Effector memory CD8-positive, alpha-beta T cell (primary cell): ENCODE measurements at regions not wholly inside any gene's neighbourhood (a gene's known extent, or its start where the extent isn't known, plus 50 kb on each side); places are given as distances from the start of the nearest gene placed in this dataset.
"Not testable (repeated sequence)": the region's sequence is repeated elsewhere in the genome, so short reads cannot be mapped to it uniquely, and the experiment has no call there.

Experiments
- ATAC-seq: fragments of 150-1000 bp; cut with Tn5 transposase; replicated peaks from 2 replicates; pipeline ENCODE4 v1.10.0; 2021; ENCODE audit warnings: mild to moderate bottlenecking, moderate library complexity
- DNase-seq, 3 experiments: peaks; one replicate each; pipeline ENCODE4 v3.0.0; 2021
- H3K27ac Mint-ChIP-seq, 2 donors: one replicate each; pipeline ENCODE4 v1.8.0; 2022; ENCODE audit warnings: mild to moderate bottlenecking in 2 of 2, mixed read lengths in 2 of 2, moderate library complexity in 2 of 2
- H3K27me3 Mint-ChIP-seq, 2 donors: one replicate each; pipeline ENCODE4 v1.8.0; 2022; ENCODE audit warnings: mixed read lengths in 2 of 2
- H3K36me3 Mint-ChIP-seq: one replicate; pipeline ENCODE4 v1.8.0; 2022; ENCODE audit warnings: mild to moderate bottlenecking, moderate library complexity, mixed read lengths; ENCODE audit not compliant: insufficient read depth
- H3K4me1 Mint-ChIP-seq, 2 donors: one replicate each; pipeline ENCODE4 v1.8.0; 2022; ENCODE audit warnings: low read depth in 2 of 2, mixed read lengths in 2 of 2
- H3K4me3 Mint-ChIP-seq, 2 donors: one replicate each; pipeline ENCODE4 v1.8.0; 2022; ENCODE audit warnings: mild to moderate bottlenecking in 2 of 2, mixed read lengths in 2 of 2, moderate library complexity in 2 of 2
- H3K9me3 Mint-ChIP-seq, 2 donors: one replicate each; pipeline ENCODE4 v1.8.0; 2022; ENCODE audit warnings: mixed read lengths in 2 of 2

DNA sequence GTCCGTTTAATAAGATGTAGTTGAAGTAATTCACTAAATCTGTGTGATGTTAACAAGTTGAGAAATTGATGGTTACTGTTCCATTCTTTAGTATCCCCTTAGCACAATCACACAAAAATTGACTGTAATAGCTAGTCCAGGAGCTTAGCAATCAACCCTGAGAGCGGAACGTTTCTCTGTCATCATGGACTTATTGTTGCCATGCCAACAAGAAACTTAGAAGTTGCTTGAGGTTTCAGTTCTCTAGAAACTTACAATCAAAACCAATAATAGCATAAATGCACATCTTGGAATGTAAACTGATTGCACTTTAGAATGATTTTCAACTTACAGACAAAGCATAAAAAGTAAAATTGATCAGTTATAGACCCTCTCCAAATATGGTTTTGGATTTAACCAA is 125.4 kb upstream of the ANKH start:
- H3K36me3 Mint-ChIP-seq = no peaks in the 10 kb centered on the region
- DNase-seq = no peak
- H3K27me3 Mint-ChIP-seq = peaks cover 24 to 36% of the 10 kb centered on the region in 2 donors
- peaks cover 12 to 14% of the 10 kb centered on the region in 2 donors for H3K4me1 Mint-ChIP-seq
- no peak overlapping the region for H3K4me3 Mint-ChIP-seq
- no peaks in the 10 kb centered on the region for H3K9me3 Mint-ChIP-seq
- ATAC-seq = no peak
- no peak overlapping the region for H3K27ac Mint-ChIP-seq

- Mint-ChIP-seq H3K4me1 (peaks cover 12 to 14% of the 10 kb centered on the region in 2 donors), H3K4me3 (no peak overlapping the region), H3K27ac (no peak overlapping the region), H3K36me3 (no peaks in the 10 kb centered on the region), H3K9me3 (no peaks in the 10 kb centered on the region), H3K27me3 (peaks cover 17 to 27% of the 10 kb centered on the region in 2 donors)
- ATAC-seq (no peak), DNase-seq (no peak)
These were observed 123.7 kb upstream of the ANKH start for GRCh38 chr5:14995229-14995628.

- peak overlapping the region; percentile 94 to 99 for H3K27ac Mint-ChIP-seq
- ATAC-seq, H3K9me3 Mint-ChIP-seq, H3K36me3 Mint-ChIP-seq: not testable (repeated sequence)
- peaks cover 12 to 14% of the 10 kb centered on the region in 2 donors for H3K4me1 Mint-ChIP-seq
- peak in 1 of 3 experiments; percentile 29 for DNase-seq
- H3K4me3 Mint-ChIP-seq = peak overlapping the region; percentile 94 to 95
- peaks cover 4 to 13% of the 10 kb centered on the region in 2 donors for H3K27me3 Mint-ChIP-seq
These were observed 122.0 kb upstream of the ANKH start for GRCh38 chr5:14993459-14994133.

DNA sequence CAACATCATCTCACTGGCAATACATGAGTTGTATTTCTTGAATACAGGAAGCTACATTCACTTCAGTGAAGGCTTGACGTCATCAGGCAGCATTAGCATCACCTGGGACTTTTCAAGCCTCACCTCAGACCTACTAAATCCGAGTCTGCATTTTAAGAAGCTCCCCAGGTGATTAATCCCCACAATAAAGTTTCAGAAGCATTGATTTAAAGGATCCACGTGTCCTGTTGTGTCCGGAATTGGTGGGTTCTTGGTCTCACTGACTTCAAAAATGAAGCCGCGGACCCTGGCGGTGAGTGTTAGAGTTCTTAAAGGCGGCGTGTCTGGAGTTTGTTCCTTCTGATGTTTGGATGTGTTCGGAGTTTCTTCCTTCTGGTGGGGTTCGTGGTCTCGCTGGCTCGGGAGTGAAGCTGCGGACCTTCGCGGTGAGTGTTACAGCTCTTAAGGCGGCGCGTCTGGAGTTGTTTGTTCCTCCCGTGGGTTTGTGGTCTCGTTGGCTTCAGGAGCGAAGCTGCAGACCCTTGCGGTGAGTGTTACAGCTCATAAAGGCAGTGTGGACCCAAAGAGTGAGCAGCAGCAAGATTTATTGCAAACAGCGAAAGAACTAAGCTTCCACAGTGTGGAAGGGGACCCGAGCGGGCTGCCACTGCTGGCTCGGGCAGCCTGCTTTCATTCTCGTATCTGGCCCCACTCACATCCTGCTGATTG is 121.3 kb upstream of the ANKH start:
- not testable (repeated sequence) for H3K36me3 Mint-ChIP-seq, H3K9me3 Mint-ChIP-seq, H3K27me3 Mint-ChIP-seq
- peak overlapping the region; percentile 94 to 99 for H3K27ac Mint-ChIP-seq
- ATAC-seq (peak; percentile 99), DNase-seq (peak; percentile 57 to 60 (median 58))
- H3K4me3 Mint-ChIP-seq = peak overlapping the region; percentile 94 to 95
- peaks cover 12 to 14% of the 10 kb centered on the region in 2 donors for H3K4me1 Mint-ChIP-seq

DNA sequence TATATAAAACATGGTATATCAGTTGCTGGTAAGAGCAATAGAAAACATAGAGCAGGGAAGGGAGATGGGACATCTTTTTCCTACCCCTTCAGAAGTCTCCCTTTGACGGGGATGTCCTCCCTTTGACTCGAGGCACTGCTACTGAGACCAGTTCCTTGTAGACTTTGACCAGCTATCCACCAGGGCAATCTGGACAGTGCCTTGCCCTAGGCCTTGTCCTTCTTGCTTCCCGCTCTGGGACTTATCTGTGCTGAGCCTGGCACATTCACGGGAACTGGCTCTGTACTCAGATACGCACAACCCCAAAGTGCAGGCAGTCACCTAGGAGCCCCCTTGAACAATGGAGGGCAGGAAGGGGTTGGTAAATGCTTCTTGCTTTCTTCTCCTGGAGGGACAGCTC is 116.6 kb upstream of the ANKH start:
- DNase-seq (no peak), ATAC-seq (no peak)
- Mint-ChIP-seq H3K27me3 (peaks cover 0 to 6% of the 10 kb centered on the region in 2 donors), H3K27ac (no peak overlapping the region), H3K4me3 (no peak overlapping the region), H3K9me3 (no peaks in the 10 kb centered on the region), H3K4me1 (peaks cover 18 to 26% of the 10 kb centered on the region in 2 donors), H3K36me3 (peaks cover 3% of the 10 kb centered on the region)

DNA sequence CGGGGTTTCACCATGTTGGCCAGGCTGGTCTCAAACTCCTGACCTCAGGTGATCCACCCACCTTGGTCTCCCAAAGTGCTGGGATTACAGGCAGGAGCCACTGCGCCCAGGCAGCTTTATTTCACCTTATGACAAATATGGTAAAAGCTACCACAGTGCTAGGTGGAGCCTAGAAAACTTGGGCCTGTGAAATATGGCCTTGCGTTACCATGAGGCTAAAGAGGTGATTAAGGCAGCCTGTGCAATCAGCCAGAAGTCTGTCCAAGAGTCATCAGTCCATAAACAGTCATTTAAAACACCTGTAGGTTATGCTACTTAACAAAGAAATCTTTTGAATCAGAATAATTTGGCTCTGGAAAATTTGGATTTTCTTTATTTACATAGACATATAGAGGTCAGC is 114.8 kb upstream of the ANKH start:
- ATAC-seq (no peak), DNase-seq (no peak)
- peaks cover 9 to 17% of the 10 kb centered on the region in 2 donors for H3K4me1 Mint-ChIP-seq
- H3K36me3 Mint-ChIP-seq = peaks cover 3% of the 10 kb centered on the region
- no peak overlapping the region for H3K27ac Mint-ChIP-seq
- H3K4me3 Mint-ChIP-seq = no peak overlapping the region
- H3K27me3 Mint-ChIP-seq = peaks cover 0 to 6% of the 10 kb centered on the region in 2 donors
- no peaks in the 10 kb centered on the region for H3K9me3 Mint-ChIP-seq

DNA sequence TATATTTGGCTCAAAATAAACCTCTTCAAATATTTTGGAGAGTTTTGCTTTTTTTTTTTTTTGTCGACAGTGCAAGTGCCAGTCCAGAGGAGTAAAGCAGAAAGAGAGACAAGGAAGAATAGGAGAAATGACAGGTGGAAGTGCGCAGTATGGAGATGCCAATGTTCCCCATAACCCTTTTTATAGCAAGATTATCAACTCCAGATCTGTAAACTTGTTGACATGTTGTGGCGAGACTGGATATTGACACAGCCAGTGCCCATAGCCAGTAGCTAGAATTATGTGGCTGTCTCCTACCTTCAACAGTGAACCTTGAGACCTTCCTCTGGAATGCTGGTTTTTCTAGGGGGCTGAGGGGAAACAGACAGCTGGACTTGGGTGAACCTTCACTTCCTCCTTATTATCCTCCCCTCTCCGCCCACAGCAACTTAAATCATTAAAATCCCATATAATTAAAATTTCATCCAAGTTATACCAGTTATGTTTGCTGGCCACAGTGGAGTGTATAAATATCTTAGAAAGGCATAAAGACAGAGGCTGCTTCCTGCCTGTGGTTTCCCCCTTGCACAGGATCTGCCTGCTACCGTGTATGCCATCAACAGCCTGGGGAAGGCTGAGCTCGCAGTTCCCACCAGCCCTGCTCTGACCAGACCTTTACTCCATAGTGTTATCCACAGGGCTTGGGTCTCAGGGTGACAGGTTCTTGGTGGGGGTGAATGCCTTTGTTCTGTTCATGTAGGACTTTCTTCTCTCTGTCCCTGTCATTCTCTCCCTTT is 112.3 kb upstream of the ANKH start:
- Mint-ChIP-seq H3K36me3 (no peaks in the 10 kb centered on the region), H3K27ac (peak overlapping the region in 1 of 2 donors; percentile 44), H3K27me3 (peaks cover 0 to 6% of the 10 kb centered on the region in 2 donors), H3K4me1 (peaks cover 9 to 17% of the 10 kb centered on the region in 2 donors), H3K4me3 (no peak overlapping the region), H3K9me3 (no peaks in the 10 kb centered on the region)
- ATAC-seq (peak; percentile 86), DNase-seq (no peak)

- Mint-ChIP-seq H3K36me3 (no peaks in the 10 kb centered on the region), H3K27me3 (peaks cover 0 to 6% of the 10 kb centered on the region in 2 donors), H3K4me3 (no peak overlapping the region), H3K27ac (no peak overlapping the region), H3K4me1 (peaks cover 9 to 17% of the 10 kb centered on the region in 2 donors), H3K9me3 (no peaks in the 10 kb centered on the region)
- no peak for DNase-seq
- ATAC-seq = no peak
These were observed 109.1 kb upstream of the ANKH start for GRCh38 chr5:14980698-14981097.

DNA sequence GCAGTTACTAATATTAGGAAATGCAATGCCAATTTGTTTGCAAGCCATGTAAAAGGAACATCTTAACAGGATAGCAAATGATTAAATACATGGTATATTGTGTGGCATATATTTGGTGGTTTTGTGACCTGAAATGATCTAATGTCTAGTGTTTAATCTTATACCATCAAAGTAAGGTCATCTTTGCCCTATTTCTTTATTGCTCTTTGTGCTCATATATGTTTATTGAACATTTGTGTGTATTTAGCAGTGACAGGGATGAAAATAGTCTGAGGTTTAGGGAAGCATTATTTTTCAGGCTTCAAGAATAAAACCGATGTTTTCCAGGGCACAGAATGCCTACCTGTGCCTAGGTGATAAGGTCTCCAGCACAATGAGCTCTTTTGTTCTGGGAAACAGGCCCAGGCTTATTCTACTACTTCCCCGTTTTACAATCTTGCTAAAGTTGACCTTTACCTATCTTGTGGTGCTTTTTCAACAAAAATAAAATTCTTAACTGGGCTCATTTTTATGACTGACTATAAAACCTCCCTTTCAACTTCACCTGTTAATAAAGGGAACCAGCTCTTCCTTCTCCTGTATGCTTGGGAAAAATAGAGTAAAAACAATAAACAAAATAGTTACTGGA is 105.6 kb upstream of the ANKH start:
- ATAC-seq (no peak), DNase-seq (no peak)
- H3K27ac Mint-ChIP-seq = no peak overlapping the region
- no peaks in the 10 kb centered on the region for H3K36me3 Mint-ChIP-seq
- H3K27me3 Mint-ChIP-seq = peaks cover 0 to 10% of the 10 kb centered on the region in 2 donors
- no peaks in the 10 kb centered on the region for H3K4me1 Mint-ChIP-seq
- H3K4me3 Mint-ChIP-seq = no peak overlapping the region
- H3K9me3 Mint-ChIP-seq = no peaks in the 10 kb centered on the region

GRCh38 chr5:14976486-14976885 is 104.9 kb upstream of the ANKH start:
- Mint-ChIP-seq H3K4me3 (no peak overlapping the region), H3K27ac (no peak overlapping the region), H3K36me3 (no peaks in the 10 kb centered on the region), H3K9me3 (no peaks in the 10 kb centered on the region), H3K27me3 (peaks cover 0 to 10% of the 10 kb centered on the region in 2 donors), H3K4me1 (no peaks in the 10 kb centered on the region)
- ATAC-seq = no peak
- no peak for DNase-seq

DNA sequence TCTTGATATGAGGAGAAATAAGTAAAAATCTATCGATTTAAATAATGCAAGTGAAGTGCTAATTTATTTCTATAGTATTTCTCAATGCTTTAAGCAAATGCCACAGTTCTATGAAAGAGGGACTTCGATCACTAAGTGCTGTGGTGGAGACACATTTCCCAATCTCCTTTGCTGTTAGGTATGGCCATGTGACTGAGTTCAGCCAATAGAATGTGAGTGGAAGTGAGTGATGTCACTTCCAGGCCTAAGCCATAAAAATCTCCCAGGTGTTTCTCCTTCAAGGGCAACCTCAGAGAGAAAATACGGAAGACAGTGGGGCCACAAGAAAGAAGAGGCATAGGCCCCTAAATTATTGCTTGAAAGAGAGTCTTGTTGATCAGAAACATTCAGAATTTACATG is 100.3 kb upstream of the ANKH start:
- H3K27me3 Mint-ChIP-seq = peaks cover 5 to 27% of the 10 kb centered on the region in 2 donors
- DNase-seq = no peak
- H3K4me1 Mint-ChIP-seq = no peaks in the 10 kb centered on the region
- no peaks in the 10 kb centered on the region for H3K36me3 Mint-ChIP-seq
- ATAC-seq = no peak
- no peak overlapping the region for H3K4me3 Mint-ChIP-seq
- no peaks in the 10 kb centered on the region for H3K9me3 Mint-ChIP-seq
- no peak overlapping the region for H3K27ac Mint-ChIP-seq

GRCh38 chr5:14968796-14969195 is 97.2 kb upstream of the ANKH start:
- Mint-ChIP-seq H3K36me3 (no peaks in the 10 kb centered on the region), H3K9me3 (no peaks in the 10 kb centered on the region), H3K4me1 (no peaks in the 10 kb centered on the region), H3K27ac (no peak overlapping the region), H3K4me3 (no peak overlapping the region), H3K27me3 (peaks cover 5 to 26% of the 10 kb centered on the region in 2 donors)
- ATAC-seq (no peak), DNase-seq (no peak)

- no peak overlapping the region for H3K4me3 Mint-ChIP-seq
- H3K36me3 Mint-ChIP-seq = no peaks in the 10 kb centered on the region
- no peaks in the 10 kb centered on the region for H3K4me1 Mint-ChIP-seq
- H3K27me3 Mint-ChIP-seq = peaks cover 5 to 18% of the 10 kb centered on the region in 2 donors
- DNase-seq = no peak
- H3K27ac Mint-ChIP-seq = no peak overlapping the region
- ATAC-seq = no peak
- no peaks in the 10 kb centered on the region for H3K9me3 Mint-ChIP-seq
These were observed 95.6 kb upstream of the ANKH start for GRCh38 chr5:14967166-14967565.
